Activated CD8-positive, alpha-beta memory T cell treated with anti-CD3 and anti-CD28 coated beads, Interleukin-2, amount 50 U/mL, for 48 hours (primary cell): ENCODE measurements at regions not wholly inside any gene's neighbourhood (a gene's known extent, or its start where the extent isn't known, plus 50 kb on each side); places are given as distances from the start of the nearest gene placed in this dataset.
"Not testable (repeated sequence)": the region's sequence is repeated elsewhere in the genome, so short reads cannot be mapped to it uniquely, and the experiment has no call there.

Source experiments
- DNase-seq: peaks from one replicate; pipeline ENCODE4 v3.0.0-alpha.2; 2020

- no peak for DNase-seq
Observed at GRCh38 chr5:152711801-152712388, 306.8 kb upstream of the NMUR2 start.

DNA sequence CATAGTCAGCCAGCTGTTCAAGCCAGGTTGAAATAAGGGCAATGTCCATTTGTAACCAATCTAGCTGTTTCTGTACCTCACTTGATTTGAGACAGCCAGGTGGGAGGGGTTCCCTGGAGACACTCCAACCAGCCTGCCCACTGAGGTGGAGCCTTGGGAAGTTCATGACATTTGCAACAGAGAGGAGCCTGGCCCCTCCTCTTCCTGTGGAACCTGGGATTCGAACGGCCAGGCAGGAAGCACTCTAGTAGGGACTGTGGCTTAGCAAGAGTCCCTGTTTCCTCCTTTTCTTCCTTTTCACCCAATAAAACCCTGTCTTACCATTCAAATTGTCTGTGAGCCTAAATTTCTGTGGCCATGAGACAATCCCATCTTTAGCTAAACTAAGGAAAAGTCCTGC, 312.3 kb upstream of the NMUR2 start:
- no peak for DNase-seq

- DNase-seq, result no peak
Observed at GRCh38 chr5:152723482-152723881, 318.4 kb upstream of the NMUR2 start.

DNA sequence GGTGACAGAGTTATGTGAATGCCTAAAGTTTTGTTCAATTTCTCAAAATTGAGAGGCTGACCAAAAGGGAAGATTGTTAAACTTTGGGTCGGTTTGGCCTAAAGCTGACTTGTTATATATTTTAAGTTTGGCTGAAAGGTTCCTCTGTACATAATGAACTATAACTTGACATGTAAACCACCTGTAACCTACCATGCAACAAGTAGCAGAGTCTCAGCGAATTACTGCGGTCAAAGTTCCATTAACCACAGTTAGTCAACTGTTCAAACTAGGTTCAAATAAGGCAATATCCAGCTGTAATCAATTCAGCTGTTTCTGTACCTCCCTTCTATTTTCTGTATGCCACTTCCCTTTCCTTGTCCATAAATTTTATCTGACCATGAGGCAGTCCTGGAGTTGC, 325.1 kb upstream of the NMUR2 start:
- DNase-seq, result no peak

GRCh38 chr5:152736906-152737305, 331.8 kb upstream of the NMUR2 start:
- no peak for DNase-seq

DNA sequence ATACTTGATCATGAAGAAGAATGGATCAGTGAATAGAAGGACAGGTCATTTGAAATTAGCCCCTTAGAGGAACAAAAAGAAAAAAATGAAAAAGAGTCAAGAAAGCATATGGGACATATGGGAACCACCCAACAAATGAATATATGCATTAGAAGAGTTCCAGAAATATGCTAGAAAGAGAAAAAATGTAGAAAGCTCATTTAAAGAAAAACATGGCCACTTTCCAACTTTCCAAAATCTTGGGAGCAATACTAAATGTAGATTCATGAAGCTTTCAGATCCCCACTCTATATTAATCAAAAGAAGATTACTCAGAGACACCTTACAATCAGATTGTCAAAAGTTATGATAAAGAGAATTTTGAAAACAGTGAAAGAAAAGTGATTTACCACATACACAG, 334.8 kb upstream of the NMUR2 start:
- no peak for DNase-seq

DNA sequence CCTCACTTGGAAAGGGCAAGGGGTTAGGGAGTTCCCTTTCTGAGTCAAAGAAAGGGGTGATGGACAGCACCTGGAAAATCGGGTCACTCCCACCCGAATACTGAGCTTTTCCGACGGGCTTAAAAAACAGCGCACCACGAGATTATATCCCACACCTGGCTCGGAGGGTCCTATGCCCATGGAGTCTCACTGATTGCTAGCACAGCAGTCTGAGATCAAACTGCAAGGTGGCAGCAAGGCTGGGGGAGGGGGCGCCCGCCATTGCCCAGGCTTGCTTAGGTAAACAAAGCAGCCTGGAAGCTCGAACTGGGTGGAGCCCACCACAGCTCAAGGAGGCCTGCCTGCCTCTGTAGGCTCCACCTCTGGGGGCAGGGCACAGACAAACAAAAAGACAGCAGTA, 336.0 kb upstream of the NMUR2 start:
- not testable (repeated sequence) for DNase-seq

- not testable (repeated sequence) for DNase-seq
Observed at GRCh38 chr5:152787709-152788217, 382.7 kb upstream of the NMUR2 start.

GRCh38 chr5:152801886-152802285, 396.8 kb upstream of the NMUR2 start:
- DNase-seq, result no peak

DNA sequence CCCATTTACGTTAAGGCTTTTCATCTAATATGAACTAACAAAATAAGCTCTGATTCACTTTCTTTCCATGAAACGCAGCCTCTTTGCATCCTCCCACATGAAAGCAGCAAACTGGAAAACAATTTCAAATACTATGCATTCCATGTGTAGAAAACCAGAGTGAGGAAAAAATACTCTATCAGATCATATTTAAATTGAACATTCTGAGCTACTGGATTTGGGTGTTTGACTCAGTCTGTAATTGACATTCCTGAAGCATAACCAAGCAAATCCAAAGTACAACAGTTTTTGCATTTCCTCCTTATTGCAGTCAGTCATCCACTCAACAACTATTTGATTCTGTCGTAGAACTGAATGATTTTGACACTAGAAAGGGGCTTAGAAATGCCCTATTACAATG, 399.1 kb upstream of the NMUR2 start:
- no peak for DNase-seq

GRCh38 chr5:152811988-152812387, 406.9 kb upstream of the NMUR2 start:
- no peak for DNase-seq

DNA sequence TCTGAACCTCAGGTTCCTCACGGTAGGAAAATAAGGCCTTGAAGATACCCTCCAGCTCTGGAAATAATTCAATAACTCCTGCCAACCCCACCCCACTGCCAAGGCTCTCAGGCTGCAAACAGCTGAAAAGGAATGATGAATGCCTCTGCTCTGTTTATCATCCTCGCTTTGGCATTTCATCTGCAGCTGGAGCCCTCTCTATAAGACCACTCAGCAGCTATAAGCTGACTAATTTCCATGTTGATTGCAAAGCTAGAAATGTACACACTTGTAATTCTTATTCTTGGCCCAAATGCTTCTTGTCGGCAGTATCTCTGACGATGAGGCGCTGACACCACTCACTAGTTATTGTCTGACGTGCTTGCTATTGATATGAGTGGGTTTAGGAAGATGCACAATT, 408.4 kb upstream of the NMUR2 start:
- DNase-seq, result no peak

GRCh38 chr5:152819891-152820290, 414.8 kb upstream of the NMUR2 start:
- no peak for DNase-seq

DNA sequence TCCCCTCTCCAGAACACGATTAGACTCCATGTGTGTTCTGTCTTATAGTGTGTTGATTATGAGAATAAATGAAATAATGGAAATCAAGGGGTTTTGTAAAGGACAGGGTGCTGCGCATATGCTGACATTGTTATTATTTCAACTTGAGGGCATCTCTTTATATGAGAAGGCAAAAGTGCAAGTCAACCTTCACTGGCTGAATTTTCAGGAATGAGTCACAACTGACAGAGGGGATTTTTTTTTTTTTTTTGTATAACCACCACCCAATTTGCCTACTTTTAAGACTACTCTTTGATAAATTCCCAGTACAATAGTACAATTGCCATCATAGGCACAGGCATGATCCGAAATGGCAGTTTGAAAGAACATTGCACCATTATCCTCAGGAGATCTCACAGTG, 419.2 kb upstream of the NMUR2 start:
- DNase-seq, result no peak

GRCh38 chr5:152838241-152838786, 433.2 kb upstream of the NMUR2 start:
- no peak for DNase-seq

DNA sequence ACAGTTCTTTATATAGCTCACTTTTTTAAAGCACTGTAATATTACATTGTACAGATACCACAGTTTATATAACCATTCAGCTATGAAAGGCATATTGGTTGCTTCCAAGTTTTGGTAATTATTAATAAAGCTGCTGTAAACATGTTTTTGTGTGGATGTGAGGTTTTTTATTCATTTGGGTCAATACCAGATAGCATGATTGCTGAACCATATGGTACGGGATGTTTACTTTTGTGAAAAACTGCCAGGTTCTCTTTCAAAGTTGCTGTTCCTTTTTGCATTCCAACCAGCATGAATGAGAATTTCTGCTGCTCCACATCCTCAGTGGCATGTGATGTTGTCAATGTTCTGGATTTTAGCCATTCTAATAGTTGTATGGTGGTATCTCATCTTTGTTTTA, 439.6 kb upstream of the NMUR2 start:
- DNase-seq, result no peak

- no peak for DNase-seq
Observed at GRCh38 chr5:152853361-152853760, 448.3 kb upstream of the NMUR2 start.

DNA sequence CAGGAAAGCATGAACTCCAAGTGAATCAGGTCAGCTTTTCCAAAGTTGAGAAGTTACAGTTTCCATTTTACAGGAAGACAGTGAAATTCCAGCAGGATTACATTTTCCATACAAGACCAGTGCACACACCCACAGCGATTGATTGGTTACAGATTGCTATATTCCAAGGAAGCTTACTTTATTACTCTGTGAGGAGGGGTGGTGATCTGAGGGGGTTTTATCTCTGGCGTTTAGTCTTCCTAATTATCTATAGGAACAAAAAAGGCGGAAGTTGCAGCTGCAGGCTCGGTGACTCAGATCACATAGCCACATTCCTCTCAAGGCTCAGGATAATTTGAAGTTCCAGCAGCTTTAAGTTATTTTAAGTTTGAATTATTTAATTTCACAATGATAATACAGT, 450.4 kb upstream of the NMUR2 start:
- no peak for DNase-seq

- no peak for DNase-seq
Observed at GRCh38 chr5:152861231-152861630, 456.2 kb upstream of the NMUR2 start.

DNA sequence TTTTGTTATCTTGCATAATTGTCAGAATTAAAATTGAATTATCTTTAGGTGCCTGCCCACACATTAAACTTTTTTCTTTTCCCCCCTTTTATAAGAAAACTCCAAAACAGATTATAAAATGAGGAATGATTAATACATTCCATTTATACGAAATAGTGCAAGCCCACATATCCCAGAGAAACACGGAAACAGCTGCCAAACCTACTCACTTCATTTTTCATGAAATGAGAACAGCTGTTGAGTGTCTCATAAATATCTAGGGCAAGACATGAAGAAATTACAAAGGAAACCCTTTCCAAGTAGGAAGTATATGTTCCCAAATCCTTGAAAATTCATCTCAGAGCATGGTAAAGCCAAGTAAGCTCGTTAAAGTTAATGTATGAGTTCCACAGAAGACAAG, 459.4 kb upstream of the NMUR2 start:
- DNase-seq, result no peak

GRCh38 chr5:152864991-152865390, 459.9 kb upstream of the NMUR2 start:
- no peak for DNase-seq

DNA sequence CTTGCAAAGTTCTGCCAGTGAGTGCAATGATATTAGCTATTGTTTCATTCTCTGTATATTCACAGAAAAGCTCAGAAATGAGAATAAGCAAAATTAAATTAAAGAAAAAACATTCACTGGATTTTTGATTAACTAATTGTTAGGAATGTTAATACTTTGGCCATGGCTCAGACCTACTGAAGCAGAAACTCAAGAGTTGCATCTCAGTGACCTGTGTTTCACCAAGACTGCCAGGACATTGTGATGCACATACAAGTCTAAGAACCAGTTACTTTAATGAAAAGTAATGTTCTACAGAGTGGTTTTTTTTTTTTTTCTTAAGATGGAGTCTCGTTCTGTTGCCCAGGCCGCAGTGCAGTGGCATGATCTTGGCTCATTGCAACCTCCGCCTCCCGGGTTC, 464.9 kb upstream of the NMUR2 start:
- DNase-seq, result no peak

- DNase-seq, result no peak
Observed at GRCh38 chr5:152882621-152883020, 477.5 kb upstream of the NMUR2 start.

DNA sequence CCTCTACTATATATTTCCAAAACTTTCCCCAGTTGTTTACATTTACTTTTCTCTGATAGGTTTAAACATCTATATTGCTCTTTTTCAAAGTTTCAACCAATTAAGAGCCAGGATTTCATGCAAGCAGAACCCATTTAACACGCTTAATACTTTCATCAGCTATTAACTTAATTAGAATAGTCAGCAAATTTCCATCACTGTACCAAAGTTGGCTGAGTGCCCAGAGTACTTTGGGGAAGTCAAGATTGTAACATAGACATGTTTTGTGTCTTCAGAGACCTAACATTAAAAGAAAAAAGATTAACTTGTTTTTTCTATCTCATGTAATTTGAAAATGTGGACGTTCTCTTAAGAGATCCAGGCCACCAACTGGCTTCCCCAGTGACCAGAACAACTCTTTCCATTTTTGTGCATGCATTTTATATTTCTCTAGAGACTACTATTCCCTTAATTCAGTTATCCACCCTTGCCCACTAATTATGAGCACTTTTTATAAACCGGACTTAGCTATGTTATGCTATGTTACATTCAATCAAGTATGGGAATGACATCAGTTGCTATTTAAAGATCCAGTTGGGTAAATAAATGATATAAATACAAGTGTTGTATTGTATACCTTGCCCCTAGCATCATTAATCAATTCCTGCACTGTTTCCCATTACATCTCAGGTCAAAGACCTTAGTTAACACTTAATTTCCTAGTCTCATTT, 478.1 kb upstream of the NMUR2 start:
- DNase-seq, result no peak

DNA sequence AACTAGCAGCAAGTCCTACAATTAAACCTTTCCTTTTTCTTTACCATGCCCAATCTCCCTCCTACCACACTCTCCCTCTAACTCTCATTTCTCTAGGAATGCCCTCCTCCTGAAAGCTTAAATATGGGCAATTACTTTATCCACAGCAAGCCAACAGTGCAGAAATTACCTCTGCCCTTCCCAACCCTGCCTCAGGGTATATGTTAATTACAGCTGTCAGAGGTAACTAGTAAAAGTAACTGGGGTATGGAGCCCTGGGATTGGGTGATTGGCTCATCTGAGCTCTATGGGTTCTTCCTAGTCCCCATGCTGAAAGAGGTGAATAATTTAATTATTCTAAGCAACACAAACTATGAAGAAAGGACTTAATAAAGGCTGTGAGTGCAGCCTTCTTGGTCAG, 478.9 kb upstream of the NMUR2 start:
- no peak for DNase-seq
